Neural cell (in vitro differentiated cells): ENCODE measurements at regions not wholly inside any gene's neighbourhood (a gene's known extent, or its start where the extent isn't known, plus 50 kb on each side); places are given as distances from the start of the nearest gene placed in this dataset.

Source experiments
- H2AFZ ChIP-seq: fragments of 200-600, 300-800 bp; sonication (generic), shearing (Covaris generic); 2 replicates; pipeline ENCODE4 v1.6.0; 2014; ENCODE audit warnings: low read depth, mild to moderate bottlenecking, antibody characterized with exemption, low read length, moderate library complexity
- H3F3A ChIP-seq: fragments of 200-600 bp; shearing (Covaris generic); 2 replicates; pipeline ENCODE4 v1.6.1; 2016; ENCODE audit warnings: mild to moderate bottlenecking, moderate library complexity, mixed read lengths, antibody characterized with exemption, low read length; ENCODE audit not compliant: insufficient read depth, poor library complexity, severe bottlenecking
- H3K27ac ChIP-seq: fragments of 200-600, 300-800 bp; sonication (generic), shearing (Covaris generic); 2 replicates; pipeline ENCODE4 v1.5.1; 2014; ENCODE audit warnings: mild to moderate bottlenecking, low read length, moderate library complexity
- H3K27me3 ChIP-seq: fragments of 300-800, 200-600 bp; sonication (generic), shearing (Covaris generic); 2 replicates; pipeline ENCODE4 v1.6.0; 2014; ENCODE audit warnings: mild to moderate bottlenecking, low read depth, low read length, moderate library complexity; ENCODE audit not compliant: insufficient read depth
- H3K36me3 ChIP-seq: fragments of 300-800, 200-600 bp; sonication (generic), shearing (Covaris generic); 2 replicates; pipeline ENCODE4 v1.5.1; 2014; ENCODE audit warnings: mild to moderate bottlenecking, antibody characterized with exemption, low read length, moderate library complexity; ENCODE audit not compliant: insufficient read depth
- H3K4me2 ChIP-seq: fragments of 300-800, 200-600 bp; sonication (generic), shearing (Covaris generic); 2 replicates; pipeline ENCODE4 v1.6.0; 2014; ENCODE audit warnings: mild to moderate bottlenecking, low read length
- H3K4me3 ChIP-seq: fragments of 300-800, 200-600 bp; sonication (generic), shearing (Covaris generic); 2 replicates; pipeline ENCODE4 v1.5.1; 2014; ENCODE audit warnings: mild to moderate bottlenecking, low read length, moderate library complexity
- H3K79me2 ChIP-seq: fragments of 200-600 bp; shearing (Covaris generic); replicated peaks from 2 replicates; pipeline ENCODE4 v1.6.0; 2014; ENCODE audit warnings: mild to moderate bottlenecking, low read length, moderate library complexity; ENCODE audit not compliant: insufficient read depth
- H3K9ac ChIP-seq: fragments of 300-800, 200-600 bp; sonication (generic), shearing (Covaris generic); 2 replicates; pipeline ENCODE4 v1.6.1; 2016; ENCODE audit warnings: mild to moderate bottlenecking, low read length, mixed read lengths
- H3K9me2 ChIP-seq: fragments of 200-600 bp; shearing (Covaris generic); 2 replicates; pipeline ENCODE4 v1.6.1; 2016; ENCODE audit warnings: mild to moderate bottlenecking, low read length, mixed read lengths; ENCODE audit not compliant: insufficient read depth
- H3K9me3 ChIP-seq: fragments of 200-600, 300-800 bp; sonication (generic), shearing (Covaris generic); 2 replicates; pipeline ENCODE4 v1.6.1; 2016; ENCODE audit warnings: mild to moderate bottlenecking, mixed run types, low read length, moderate library complexity, mixed read lengths
- H4K20me1 ChIP-seq: fragments of 200-600 bp; shearing (Covaris generic); 2 replicates; pipeline ENCODE4 v1.6.1; 2016; ENCODE audit warnings: mild to moderate bottlenecking, mixed run types; ENCODE audit not compliant: insufficient read depth
- CTCF ChIP-seq: fragments of 450-650 bp; IDR thresholded peaks from 2 replicates; pipeline ENCODE4 v1.5.1; 2014; ENCODE audit warnings: antibody characterized with exemption, mild to moderate bottlenecking, moderate library complexity; ENCODE audit not compliant: poor library complexity, severe bottlenecking
- EP300 ChIP-seq: fragments of 450-650 bp; conservative IDR thresholded peaks from 2 replicates; pipeline ENCODE4 v1.6.1; 2014; ENCODE audit warnings: antibody characterized with exemption, mild to moderate bottlenecking, moderate library complexity; ENCODE audit not compliant: poor library complexity, severe bottlenecking
- EZH2 ChIP-seq: fragments of 200-600, 300-800 bp; shearing (Covaris generic), sonication (generic); IDR thresholded peaks from 2 replicates; pipeline ENCODE4 v1.6.1; 2014; ENCODE audit warnings: antibody characterized with exemption, low read length, borderline replicate concordance, mild to moderate bottlenecking; ENCODE audit not compliant: insufficient read depth, poor library complexity, severe bottlenecking
- MXI1 ChIP-seq: fragments of 450-650 bp; conservative IDR thresholded peaks from 2 replicates; pipeline ENCODE4 v1.6.1; 2014; ENCODE audit warnings: antibody characterized with exemption, mild to moderate bottlenecking; ENCODE audit not compliant: poor library complexity, severe bottlenecking
- POLR2AphosphoS5 ChIP-seq: IDR thresholded peaks from 2 replicates; pipeline ENCODE4 v1.6.1; 2012
- RAD21 ChIP-seq: fragments of 450-650 bp; conservative IDR thresholded peaks from 2 replicates; pipeline ENCODE4 v1.6.1; 2014; ENCODE audit warnings: antibody characterized with exemption, mild to moderate bottlenecking, moderate library complexity
- REST ChIP-seq: IDR thresholded peaks from 2 replicates; pipeline ENCODE4 v1.6.1; 2012; ENCODE audit warnings: borderline replicate concordance
- SMC3 ChIP-seq: fragments of 450-650 bp; conservative IDR thresholded peaks from 2 replicates; pipeline ENCODE4 v1.6.1; 2014; ENCODE audit warnings: antibody characterized with exemption, mild to moderate bottlenecking, moderate library complexity; ENCODE audit not compliant: poor library complexity
- TAF1 ChIP-seq: IDR thresholded peaks from 2 replicates; pipeline ENCODE4 v1.6.1; 2012; ENCODE audit warnings: low read depth

- H3K9me2 ChIP-seq, result no peaks in the 10 kb centered on the region
- no peaks in the 10 kb centered on the region for H3K27me3 ChIP-seq
- no peak overlapping the region for H3K4me3 ChIP-seq
- H2AFZ ChIP-seq, result no peak overlapping the region
- no peaks in the 10 kb centered on the region for H3K36me3 ChIP-seq
- no peaks in the 10 kb centered on the region for H3K79me2 ChIP-seq
- TF ChIP-seq TAF1, result no peak
- no peak for TF ChIP-seq EP300
- TF ChIP-seq MXI1, result no peak
- no peak for TF ChIP-seq EZH2
- TF ChIP-seq RAD21, result no peak
- TF ChIP-seq SMC3, result no peak
- no peak for TF ChIP-seq CTCF
- H3K27ac ChIP-seq, result no peak overlapping the region
- no peaks in the 10 kb centered on the region for H3K9me3 ChIP-seq
- H3F3A ChIP-seq, result no peaks in the 10 kb centered on the region
- no peak overlapping the region for H3K4me2 ChIP-seq
- H3K9ac ChIP-seq, result no peak overlapping the region
- H4K20me1 ChIP-seq, result no peaks in the 10 kb centered on the region
Observed at GRCh38 chr6:148258868-148259267, 83.8 kb upstream of the SASH1 start.

GRCh38 chr6:148261470-148261869 lies 81.2 kb upstream of the SASH1 start:
- Histone ChIP-seq H3K4me3 (peak overlapping the region; percentile 19), H3K27ac (peak overlapping the region; percentile 54), H4K20me1 (no peaks in the 10 kb centered on the region), H2AFZ (no peak overlapping the region), H3K9me3 (no peaks in the 10 kb centered on the region), H3K9ac (no peak overlapping the region), H3K27me3 (no peaks in the 10 kb centered on the region), H3K79me2 (no peaks in the 10 kb centered on the region), H3K36me3 (no peaks in the 10 kb centered on the region), H3K4me2 (no peak overlapping the region), H3K9me2 (no peaks in the 10 kb centered on the region), H3F3A (no peaks in the 10 kb centered on the region)
- TF ChIP-seq MXI1 (no peak), POLR2AphosphoS5 (no peak), SMC3 (peak; percentile 16), REST (no peak), RAD21 (peak; percentile 31), EZH2 (no peak), EP300 (no peak), TAF1 (no peak), CTCF (peak; percentile 23)
